ENCODE measurements at regions not wholly inside any gene's neighbourhood (a gene's known extent, or its start where the extent isn't known, plus 50 kb on each side); places are given as distances from the start of the nearest gene placed in this dataset.

GRCh38 chr18:61703508-61703907, 189.3 kb downstream of the RNF152 start:
- H3K9me3 ChIP-seq, result no peaks in the 10 kb centered on the region
- no peak for DNase-seq
- TF ChIP-seq POLR2A (IDR thresholded peaks at IDR 0.05) (no peak), EP300 (IDR thresholded peaks at IDR 0.05) (no peak)
- TF ChIP-seq, protein P1, sequence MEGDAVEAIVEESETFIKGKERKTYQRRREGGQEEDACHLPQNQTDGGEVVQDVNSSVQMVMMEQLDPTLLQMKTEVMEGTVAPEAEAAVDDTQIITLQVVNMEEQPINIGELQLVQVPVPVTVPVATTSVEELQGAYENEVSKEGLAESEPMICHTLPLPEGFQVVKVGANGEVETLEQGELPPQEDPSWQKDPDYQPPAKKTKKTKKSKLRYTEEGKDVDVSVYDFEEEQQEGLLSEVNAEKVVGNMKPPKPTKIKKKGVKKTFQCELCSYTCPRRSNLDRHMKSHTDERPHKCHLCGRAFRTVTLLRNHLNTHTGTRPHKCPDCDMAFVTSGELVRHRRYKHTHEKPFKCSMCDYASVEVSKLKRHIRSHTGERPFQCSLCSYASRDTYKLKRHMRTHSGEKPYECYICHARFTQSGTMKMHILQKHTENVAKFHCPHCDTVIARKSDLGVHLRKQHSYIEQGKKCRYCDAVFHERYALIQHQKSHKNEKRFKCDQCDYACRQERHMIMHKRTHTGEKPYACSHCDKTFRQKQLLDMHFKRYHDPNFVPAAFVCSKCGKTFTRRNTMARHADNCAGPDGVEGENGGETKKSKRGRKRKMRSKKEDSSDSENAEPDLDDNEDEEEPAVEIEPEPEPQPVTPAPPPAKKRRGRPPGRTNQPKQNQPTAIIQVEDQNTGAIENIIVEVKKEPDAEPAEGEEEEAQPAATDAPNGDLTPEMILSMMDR (IDR thresholded peaks at IDR 0.05), result no peak
- H3K4me1 ChIP-seq (ENCODE audit: insufficient read depth), result no peaks in the 10 kb centered on the region
- no peak overlapping the region for H3K4me3 ChIP-seq
- H3K27ac ChIP-seq, result no peak overlapping the region
- no peaks in the 10 kb centered on the region for H3K36me3 ChIP-seq
- H3K27me3 ChIP-seq, result no peaks in the 10 kb centered on the region
- intact Hi-C loops (cut with DNase I), result no loop called here

GRCh38 chr18:61702007-61702406, 190.8 kb downstream of the RNF152 start:
- H3K27ac ChIP-seq, result no peak overlapping the region
- DNase-seq, result no peak

GRCh38 chr18:61699397-61700110, 193.3 kb downstream of the RNF152 start:
- no peak for DNase-seq
- TF ChIP-seq POLR2A (IDR thresholded peaks at IDR 0.05) (no peak), EP300 (IDR thresholded peaks at IDR 0.05) (no peak)
- TF ChIP-seq, protein P1 (IDR thresholded peaks at IDR 0.05), result no peak
- 81 to 86% (median 82%) methylated on average over 5 of the region's 5 CpGs for WGBS, 3 donors
- Histone ChIP-seq H3K4me3 (no peak overlapping the region), H3K4me1 (ENCODE audit: insufficient read depth) (no peaks in the 10 kb centered on the region), H3K36me3 (no peaks in the 10 kb centered on the region), H3K27me3 (no peaks in the 10 kb centered on the region), H3K27ac (no peak overlapping the region), H3K9me3 (no peaks in the 10 kb centered on the region)
- intact Hi-C loops (cut with DNase I), result no loop called here

More at GRCh38 chr18:61702007-61702406, 190.8 kb downstream of the RNF152 start:
- intact Hi-C loops (cut with DNase I), result no loop called here
- Histone ChIP-seq H3K27me3 (no peaks in the 10 kb centered on the region), H3K4me3 (no peak overlapping the region), H3K4me1 (ENCODE audit: insufficient read depth) (no peaks in the 10 kb centered on the region), H3K36me3 (no peaks in the 10 kb centered on the region), H3K9me3 (no peaks in the 10 kb centered on the region)
- WGBS, 3 donors, result 73 to 80% (median 79%) methylated on average over 3 of the region's 3 CpGs
- TF ChIP-seq, protein P1 (IDR thresholded peaks at IDR 0.05), result no peak
- TF ChIP-seq POLR2A (IDR thresholded peaks at IDR 0.05), result no peak
- TF ChIP-seq EP300 (IDR thresholded peaks at IDR 0.05), result no peak

DNA sequence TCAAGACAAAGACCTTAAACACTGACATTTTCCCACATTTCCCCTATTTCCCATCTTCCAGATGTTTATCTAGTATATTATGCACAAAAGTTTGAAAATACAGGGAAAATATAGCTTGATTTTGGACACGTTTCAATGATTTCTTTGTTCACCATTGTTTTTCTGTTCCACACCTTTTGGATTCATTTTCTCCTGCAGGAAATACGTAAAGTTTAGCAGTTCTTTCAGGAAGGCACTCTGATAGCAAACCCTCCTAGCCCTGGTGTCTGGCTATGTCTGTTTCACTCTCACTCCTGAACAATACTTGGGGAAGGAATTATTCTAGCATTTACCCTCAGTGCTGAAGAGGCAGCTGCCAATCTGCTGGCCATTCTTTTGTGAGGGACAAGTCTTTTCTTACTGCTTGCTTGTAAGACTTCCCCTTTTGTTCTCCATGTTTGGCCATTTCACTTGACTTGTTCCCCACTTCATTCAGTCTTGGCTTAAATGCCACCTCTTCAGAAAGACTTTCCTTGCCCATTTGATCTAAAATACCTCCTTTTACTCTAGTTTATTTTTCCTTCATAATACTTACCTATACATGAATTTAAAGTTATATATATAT, 195.4 kb downstream of the RNF152 start:
- intact Hi-C loops (cut with DNase I), result no loop called here
- Histone ChIP-seq H3K36me3 (no peaks in the 10 kb centered on the region), H3K9me3 (no peaks in the 10 kb centered on the region), H3K27ac (no peak overlapping the region), H3K27me3 (no peaks in the 10 kb centered on the region), H3K4me3 (no peak overlapping the region), H3K4me1 (ENCODE audit: insufficient read depth) (no peaks in the 10 kb centered on the region)
- TF ChIP-seq POLR2A (IDR thresholded peaks at IDR 0.05), result no peak
- TF ChIP-seq, protein P1 (IDR thresholded peaks at IDR 0.05), result no peak
- DNase-seq, result no peak
- WGBS, 3 donors, result 82 to 91% (median 86%) methylated on average over 2 of the region's 2 CpGs

Measured in ovary (tissue), 7 donors.